Thyroid gland (tissue), 4 donors: ENCODE measurements at regions not wholly inside any gene's neighbourhood (a gene's known extent, or its start where the extent isn't known, plus 50 kb on each side); places are given as distances from the start of the nearest gene placed in this dataset.

Experiments
- DNase-seq, 2 donors: peaks; one replicate each; pipeline ENCODE4 v3.0.0-alpha.2; 2019
- H3K27ac ChIP-seq, 3 donors: fragments of 200-600 bp; sonication (generic); 1 replicate in 2 of 3; 2 replicates in 1 of 3; pipeline ENCODE4 v1.5.1; 2016 to 2019; ENCODE audit warnings: mild to moderate bottlenecking in 1 of 3, moderate library complexity in 1 of 3
- H3K27me3 ChIP-seq: fragments of 200-600 bp; sonication (generic); one replicate; pipeline ENCODE4 v1.5.1; 2019
- H3K36me3 ChIP-seq, 2 donors: fragments of 200-600 bp; sonication (generic); one replicate each; pipeline ENCODE4 v1.5.1; 2016 to 2019
- H3K4me1 ChIP-seq, 2 donors: fragments of 200-600 bp; sonication (generic); one replicate each; pipeline ENCODE4 v1.5.1; 2017 to 2019
- H3K4me3 ChIP-seq, 3 donors: fragments of 200-600 bp; sonication (generic); replicated peaks in 1 of 3; 1 replicate in 2 of 3; 2 replicates in 1 of 3; pipeline ENCODE4 v1.5.1; 2016; ENCODE audit warnings: mild to moderate bottlenecking in 1 of 3
- H3K9me3 ChIP-seq: fragments of 200-600 bp; sonication (generic); one replicate; pipeline ENCODE4 v1.5.1; 2017
- CTCF ChIP-seq, 6 experiments: fragments of 200-600 bp in 3 of 6; fragments of 450-650 bp in 3 of 6; sonication (generic) in 3 of 6; IDR thresholded peaks; one replicate each; pipeline ENCODE4 v1.5.1; 2016 to 2019; ENCODE audit warnings: antibody characterized with exemption in 6 of 6, mild to moderate bottlenecking in 2 of 6, inconsistent platforms in 1 of 6, moderate library complexity in 1 of 6
- POLR2A ChIP-seq, 2 donors: fragments of 450-650 bp; IDR thresholded peaks; one replicate each; pipeline ENCODE4 v1.6.1; 2017; ENCODE audit warnings: antibody characterized with exemption in 2 of 2, mild to moderate bottlenecking in 2 of 2, moderate library complexity in 1 of 2
- WGBS, 2 donors: methylation state at CpG; one replicate each; pipeline ENCODE4 v1.1.5; 2017; 5-methylcytosine and 5-hydroxymethylcytosine counted together
- intact Hi-C: fragments of 100-400 bp; cut with DNase I; formaldehyde crosslinking; loops from one replicate; pipeline ENCODE4 v1.15.1; 2023

- Histone ChIP-seq H3K36me3 (no peaks in the 10 kb centered on the region), H3K9me3 (no peaks in the 10 kb centered on the region), H3K27ac (no peak overlapping the region), H3K27me3 (no peaks in the 10 kb centered on the region), H3K4me1 (no peaks in the 10 kb centered on the region), H3K4me3 (no peak overlapping the region)
- 96 to 97% methylated on average over 3 of the region's 3 CpGs for WGBS, 2 donors
- intact Hi-C loops = no loop called here
- DNase-seq = no peak
- TF ChIP-seq CTCF (IDR thresholded peaks at IDR 0.05) (no peak), POLR2A (IDR thresholded peaks at IDR 0.05) (no peak)
Observed at GRCh38 chr10:65762311-65762710, 1163.5 kb upstream of the LRRTM3 start.

- Histone ChIP-seq H3K27me3 (no peaks in the 10 kb centered on the region), H3K27ac (no peak overlapping the region), H3K4me1 (no peaks in the 10 kb centered on the region), H3K9me3 (no peaks in the 10 kb centered on the region), H3K4me3 (no peak overlapping the region), H3K36me3 (no peaks in the 10 kb centered on the region)
- intact Hi-C loops = no loop called here
- 42 to 66% methylated on average over 1 of the region's 1 CpG for WGBS, 2 donors
- no peak for DNase-seq
- TF ChIP-seq POLR2A (IDR thresholded peaks at IDR 0.05) (no peak), CTCF (IDR thresholded peaks at IDR 0.05) (no peak)
Observed at GRCh38 chr10:65765006-65765541, 1160.8 kb upstream of the LRRTM3 start.

- Histone ChIP-seq H3K36me3 (no peaks in the 10 kb centered on the region), H3K9me3 (no peaks in the 10 kb centered on the region), H3K27me3 (no peaks in the 10 kb centered on the region), H3K27ac (no peak overlapping the region), H3K4me1 (no peaks in the 10 kb centered on the region), H3K4me3 (no peak overlapping the region)
- intact Hi-C loops = no loop called here
- no peak for TF ChIP-seq CTCF (IDR thresholded peaks at IDR 0.05)
- no peak for TF ChIP-seq POLR2A (IDR thresholded peaks at IDR 0.05)
- no peak for DNase-seq
- 89 to 94% methylated on average over 1 of the region's 1 CpG for WGBS, 2 donors
Observed at GRCh38 chr10:65769828-65770227, 1156.0 kb upstream of the LRRTM3 start.

DNA sequence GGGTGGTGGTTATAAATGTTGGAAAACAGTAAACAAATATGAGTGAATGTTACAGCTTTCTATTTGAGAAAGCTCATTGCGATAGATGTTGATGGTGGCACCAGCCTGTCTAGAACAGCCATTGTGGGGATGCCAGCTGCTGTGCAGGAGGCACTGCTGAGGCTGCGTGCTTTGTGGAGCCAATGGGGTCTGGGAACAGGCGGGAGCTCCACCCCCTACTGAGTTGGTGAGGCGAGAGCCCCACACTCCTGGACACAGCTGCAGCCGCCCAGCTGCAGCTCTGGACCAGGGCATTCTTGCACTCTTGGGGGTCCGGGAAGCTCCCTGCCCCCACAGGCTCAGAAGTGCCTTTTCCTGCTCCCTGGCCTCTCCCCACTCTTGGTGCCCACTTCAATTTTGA lies 1147.1 kb upstream of the LRRTM3 start:
- TF ChIP-seq POLR2A (IDR thresholded peaks at IDR 0.05) (no peak), CTCF (IDR thresholded peaks at IDR 0.05) (no peak)
- H3K4me3 ChIP-seq = no peak overlapping the region

DNA sequence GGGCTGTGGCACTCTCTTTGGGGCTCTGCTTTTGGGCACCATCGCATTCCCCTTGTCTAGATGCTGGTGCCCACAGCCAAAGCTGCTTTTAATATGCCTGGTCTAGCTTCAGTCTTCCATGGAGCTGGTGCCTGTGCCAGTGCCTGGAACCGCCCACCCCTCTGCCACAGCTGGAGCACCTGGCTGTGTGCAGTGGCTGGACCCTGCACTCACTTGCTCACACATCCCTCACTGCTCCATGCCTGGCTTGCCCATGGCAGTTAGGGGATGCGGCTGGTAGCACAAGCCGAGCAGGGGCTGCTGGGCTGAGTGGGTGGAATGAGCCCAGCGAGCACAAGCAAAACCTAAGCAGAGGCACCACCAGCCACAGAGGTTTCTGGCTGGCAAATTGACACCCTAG lies 1145.9 kb upstream of the LRRTM3 start:
- no peaks in the 10 kb centered on the region for H3K36me3 ChIP-seq
- H3K27me3 ChIP-seq = no peaks in the 10 kb centered on the region
- intact Hi-C loops = no loop called here
- H3K4me1 ChIP-seq = no peaks in the 10 kb centered on the region
- TF ChIP-seq CTCF (IDR thresholded peaks at IDR 0.05) = no peak
- TF ChIP-seq POLR2A (IDR thresholded peaks at IDR 0.05) = no peak
- H3K9me3 ChIP-seq = no peaks in the 10 kb centered on the region
- no peak for DNase-seq
- no peak overlapping the region for H3K27ac ChIP-seq
- no peak overlapping the region for H3K4me3 ChIP-seq
- 96% methylated on average over 5 of the region's 5 CpGs for WGBS, 2 donors

More for the DNA sequence above, 1147.1 kb upstream of the LRRTM3 start:
- H3K27me3 ChIP-seq = no peaks in the 10 kb centered on the region
- no peaks in the 10 kb centered on the region for H3K36me3 ChIP-seq
- WGBS, 2 donors = 93% methylated on average over 2 to 6 of the region's 6 CpGs
- DNase-seq = no peak
- intact Hi-C loops = no loop called here
- H3K9me3 ChIP-seq = no peaks in the 10 kb centered on the region
- H3K27ac ChIP-seq = no peak overlapping the region
- no peaks in the 10 kb centered on the region for H3K4me1 ChIP-seq
